ENCODE measurements at regions not wholly inside any gene's neighbourhood (a gene's known extent, or its start where the extent isn't known, plus 50 kb on each side); places are given as distances from the start of the nearest gene placed in this dataset.

- Mint-ChIP-seq H3K36me3 (no peaks in the 10 kb centered on the region), H3K27ac (no peak overlapping the region), H3K27me3 (no peaks in the 10 kb centered on the region), H3K4me1 (no peaks in the 10 kb centered on the region), H3K9me3 (no peaks in the 10 kb centered on the region), H3K4me3 (no peak overlapping the region)
- ATAC-seq (replicated peaks), result no peak
- no peak for DNase-seq
Measured at GRCh38 chr6:147811913-147812629, 303.6 kb downstream of the SAMD5 start.

DNA sequence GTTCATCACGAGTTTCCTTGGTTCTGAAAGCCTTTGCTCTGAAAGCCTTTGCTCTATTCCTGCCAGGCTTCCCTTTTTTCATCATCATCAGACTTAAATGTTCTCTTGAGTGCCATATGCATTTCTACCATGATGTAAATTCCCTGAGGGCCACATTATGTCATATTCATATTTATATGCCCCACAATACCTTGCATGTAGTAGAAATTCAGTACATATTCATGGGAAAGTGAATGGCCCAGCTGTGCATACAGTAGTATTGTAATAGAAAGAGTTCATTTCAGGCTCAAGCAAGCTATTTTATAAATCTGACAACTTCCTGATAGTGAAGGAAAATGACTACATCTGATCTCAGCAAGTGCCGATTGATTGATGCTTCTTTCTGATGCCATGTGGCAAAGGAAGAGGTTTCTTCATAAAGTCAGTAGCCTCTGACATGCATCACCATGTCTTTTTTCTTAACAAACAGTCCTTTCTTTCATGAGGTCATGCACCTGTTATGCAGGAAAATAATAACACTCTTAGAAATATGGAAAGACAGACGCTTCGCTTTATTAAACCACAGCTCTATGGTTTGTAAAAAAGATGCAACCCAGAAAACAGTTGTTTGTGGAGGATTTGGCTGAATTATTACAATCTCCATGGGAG lies 308.7 kb downstream of the SAMD5 start:
- no peak overlapping the region for H3K4me3 Mint-ChIP-seq
- H3K27me3 Mint-ChIP-seq, result no peaks in the 10 kb centered on the region
- no peak overlapping the region for H3K27ac Mint-ChIP-seq
- H3K9me3 Mint-ChIP-seq, result peaks cover 0 to 3% of the 10 kb centered on the region in 2 donors
- H3K4me1 Mint-ChIP-seq, result no peaks in the 10 kb centered on the region
- ATAC-seq (replicated peaks) (no peak), DNase-seq (no peak)
- no peaks in the 10 kb centered on the region for H3K36me3 Mint-ChIP-seq

- H3K36me3 Mint-ChIP-seq, result no peaks in the 10 kb centered on the region
- H3K27me3 Mint-ChIP-seq, result no peaks in the 10 kb centered on the region
- H3K9me3 Mint-ChIP-seq, result peaks cover 0 to 3% of the 10 kb centered on the region in 2 donors
- DNase-seq, result no peak
- no peak overlapping the region for H3K27ac Mint-ChIP-seq
- ATAC-seq (replicated peaks), result no peak
- H3K4me1 Mint-ChIP-seq, result no peaks in the 10 kb centered on the region
- no peak overlapping the region for H3K4me3 Mint-ChIP-seq
Measured at GRCh38 chr6:147820520-147820919, 312.0 kb downstream of the SAMD5 start.

DNA sequence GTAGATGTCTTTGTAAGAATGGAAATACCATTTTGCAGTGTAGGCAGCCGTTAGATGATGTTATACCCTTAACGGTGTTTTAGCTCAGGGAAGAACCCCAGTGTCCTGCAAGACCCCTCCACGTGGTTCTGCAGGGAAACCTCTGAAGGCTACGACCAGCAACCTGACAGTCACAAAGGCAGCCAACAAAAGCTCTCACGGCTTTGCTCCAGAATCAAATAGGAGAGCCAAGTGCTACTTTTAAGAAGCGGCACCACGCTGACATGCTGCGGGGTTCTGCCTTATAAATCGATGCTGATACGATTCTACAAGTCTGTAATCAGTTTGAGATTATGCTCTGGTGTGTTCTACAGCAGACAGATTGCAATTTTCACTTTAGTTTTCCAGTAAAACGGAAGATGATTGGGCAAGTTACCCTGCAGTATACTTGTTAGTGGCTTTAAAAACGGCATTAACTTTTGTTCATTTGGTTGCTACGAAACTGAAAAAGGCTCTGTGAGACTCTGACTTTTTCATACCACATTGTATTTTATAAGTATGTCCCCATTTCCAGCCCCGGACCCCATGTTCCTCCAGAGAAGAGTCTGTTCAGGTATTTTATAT lies 312.9 kb downstream of the SAMD5 start:
- Mint-ChIP-seq H3K27me3 (no peaks in the 10 kb centered on the region), H3K9me3 (peaks cover 0 to 3% of the 10 kb centered on the region in 2 donors), H3K36me3 (no peaks in the 10 kb centered on the region), H3K4me1 (no peaks in the 10 kb centered on the region), H3K27ac (no peak overlapping the region), H3K4me3 (no peak overlapping the region)
- DNase-seq (no peak), ATAC-seq (replicated peaks) (no peak)

DNA sequence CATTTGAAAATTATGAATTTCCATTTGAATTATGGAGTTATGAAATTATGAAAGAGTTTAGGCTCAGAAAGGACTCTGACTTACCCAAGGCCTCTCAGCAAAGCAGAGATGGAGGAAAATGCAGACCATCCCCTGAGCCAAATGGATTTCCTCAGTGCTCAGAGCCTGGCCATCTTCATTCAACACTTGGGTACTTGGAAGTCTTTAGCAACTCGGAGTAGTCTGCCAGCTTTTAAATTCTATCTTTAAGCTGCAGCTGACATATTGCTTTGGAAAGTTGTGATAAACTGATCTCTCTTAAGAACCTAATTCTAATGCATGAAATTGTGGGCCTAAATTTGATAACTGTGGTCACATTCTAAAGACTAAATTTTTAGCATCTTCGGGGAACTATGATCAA lies 315.4 kb downstream of the SAMD5 start:
- ATAC-seq (replicated peaks) (no peak), DNase-seq (no peak)
- Mint-ChIP-seq H3K36me3 (no peaks in the 10 kb centered on the region), H3K27ac (no peak overlapping the region), H3K4me3 (no peak overlapping the region), H3K9me3 (peaks cover 0 to 3% of the 10 kb centered on the region in 2 donors), H3K27me3 (no peaks in the 10 kb centered on the region), H3K4me1 (no peaks in the 10 kb centered on the region)

DNA sequence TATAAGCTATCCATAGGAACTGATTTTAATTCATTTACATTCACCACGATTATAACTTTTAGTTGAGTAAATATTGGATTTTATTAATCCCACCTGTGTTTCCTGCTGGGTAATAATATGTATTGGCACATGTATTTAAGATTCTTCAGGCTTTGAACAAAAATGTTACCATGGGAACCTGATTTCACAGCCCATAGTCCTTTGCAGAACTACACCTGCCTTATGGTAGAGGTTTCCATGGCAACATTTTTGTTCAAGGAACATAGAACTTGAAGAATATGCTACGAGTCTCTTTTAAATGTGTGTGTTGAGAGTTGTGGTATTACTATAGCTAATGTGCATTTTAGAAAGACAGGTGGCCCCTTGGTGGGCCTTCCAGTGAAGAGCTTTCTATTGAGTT lies 317.4 kb downstream of the SAMD5 start:
- H3K4me1 Mint-ChIP-seq, result no peaks in the 10 kb centered on the region
- no peaks in the 10 kb centered on the region for H3K36me3 Mint-ChIP-seq
- no peak for ATAC-seq (replicated peaks)
- no peaks in the 10 kb centered on the region for H3K27me3 Mint-ChIP-seq
- H3K27ac Mint-ChIP-seq, result no peak overlapping the region
- no peaks in the 10 kb centered on the region for H3K9me3 Mint-ChIP-seq
- H3K4me3 Mint-ChIP-seq, result no peak overlapping the region
- DNase-seq, result no peak

GRCh38 chr6:147826698-147827097 lies 318.2 kb downstream of the SAMD5 start:
- H3K4me3 Mint-ChIP-seq, result no peak overlapping the region
- no peaks in the 10 kb centered on the region for H3K9me3 Mint-ChIP-seq
- ATAC-seq (replicated peaks) (no peak), DNase-seq (no peak)
- no peaks in the 10 kb centered on the region for H3K4me1 Mint-ChIP-seq
- no peaks in the 10 kb centered on the region for H3K36me3 Mint-ChIP-seq
- no peaks in the 10 kb centered on the region for H3K27me3 Mint-ChIP-seq
- no peak overlapping the region for H3K27ac Mint-ChIP-seq

GRCh38 chr6:147829418-147829817 lies 320.9 kb downstream of the SAMD5 start:
- DNase-seq (no peak), ATAC-seq (replicated peaks) (no peak)
- Mint-ChIP-seq H3K27me3 (no peaks in the 10 kb centered on the region), H3K27ac (no peak overlapping the region), H3K36me3 (no peaks in the 10 kb centered on the region), H3K4me1 (no peaks in the 10 kb centered on the region), H3K4me3 (no peak overlapping the region), H3K9me3 (no peaks in the 10 kb centered on the region)

DNA sequence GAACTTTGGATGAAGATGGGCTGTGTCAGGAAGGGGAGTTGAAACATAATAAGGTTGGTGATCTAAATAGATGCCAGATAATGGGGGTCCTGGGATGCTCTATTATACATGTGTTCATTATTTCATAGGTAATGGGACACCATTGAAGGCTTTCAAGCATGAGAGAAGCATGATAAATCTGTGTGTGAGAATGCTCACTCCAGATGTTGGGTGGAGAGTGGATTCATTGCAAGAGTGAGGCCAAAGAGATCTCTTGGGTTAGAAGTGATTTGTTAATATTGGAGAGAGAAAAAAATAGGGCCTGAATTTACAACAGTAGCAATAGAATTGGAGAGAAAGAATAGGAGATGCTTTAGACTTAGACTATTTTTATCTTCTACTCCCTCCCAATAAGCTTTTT lies 321.3 kb downstream of the SAMD5 start:
- no peaks in the 10 kb centered on the region for H3K4me1 Mint-ChIP-seq

GRCh38 chr6:147831356-147831755 lies 322.9 kb downstream of the SAMD5 start:
- Mint-ChIP-seq H3K4me1 (no peaks in the 10 kb centered on the region), H3K27me3 (no peaks in the 10 kb centered on the region), H3K4me3 (no peak overlapping the region), H3K27ac (no peak overlapping the region), H3K9me3 (no peaks in the 10 kb centered on the region), H3K36me3 (no peaks in the 10 kb centered on the region)
- DNase-seq (no peak), ATAC-seq (replicated peaks) (no peak)

More for the DNA sequence above, 321.3 kb downstream of the SAMD5 start:
- DNase-seq, result no peak
- ATAC-seq (replicated peaks), result no peak
- Mint-ChIP-seq H3K4me3 (no peak overlapping the region), H3K27ac (no peak overlapping the region), H3K9me3 (no peaks in the 10 kb centered on the region), H3K36me3 (no peaks in the 10 kb centered on the region), H3K27me3 (no peaks in the 10 kb centered on the region)

DNA sequence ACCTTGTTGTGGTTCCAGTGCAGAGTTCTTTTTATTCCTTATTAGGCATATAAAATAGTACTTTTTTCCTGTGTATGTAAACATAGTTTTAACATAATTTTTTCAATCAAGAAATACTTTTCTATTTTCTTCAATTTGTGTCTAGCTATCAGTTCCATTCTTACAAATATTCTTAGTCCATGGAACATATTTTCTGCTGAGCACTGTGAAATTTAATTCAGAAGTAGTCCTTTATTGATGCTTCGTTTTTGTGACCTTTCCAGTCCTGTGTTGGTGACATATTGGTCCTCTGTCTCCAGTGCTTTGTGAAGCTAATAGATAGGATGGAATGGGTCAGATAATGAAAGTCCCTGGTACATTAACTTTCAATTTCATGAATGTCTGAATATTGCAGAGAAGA lies 325.1 kb downstream of the SAMD5 start:
- H3K27me3 Mint-ChIP-seq, result no peaks in the 10 kb centered on the region
- no peaks in the 10 kb centered on the region for H3K4me1 Mint-ChIP-seq
- no peak for DNase-seq
- no peak overlapping the region for H3K4me3 Mint-ChIP-seq
- no peaks in the 10 kb centered on the region for H3K36me3 Mint-ChIP-seq
- H3K9me3 Mint-ChIP-seq, result no peaks in the 10 kb centered on the region
- H3K27ac Mint-ChIP-seq, result no peak overlapping the region
- ATAC-seq (replicated peaks), result no peak

- Mint-ChIP-seq H3K9me3 (no peaks in the 10 kb centered on the region), H3K27me3 (no peaks in the 10 kb centered on the region), H3K4me1 (no peaks in the 10 kb centered on the region), H3K36me3 (no peaks in the 10 kb centered on the region), H3K27ac (no peak overlapping the region), H3K4me3 (no peak overlapping the region)
- ATAC-seq (replicated peaks) (no peak), DNase-seq (no peak)
Measured at GRCh38 chr6:147834084-147834776, 325.7 kb downstream of the SAMD5 start.

GRCh38 chr6:147837540-147837939 lies 329.1 kb downstream of the SAMD5 start:
- ATAC-seq (replicated peaks) (no peak), DNase-seq (no peak)
- H3K4me3 Mint-ChIP-seq, result no peak overlapping the region
- no peak overlapping the region for H3K27ac Mint-ChIP-seq
- no peaks in the 10 kb centered on the region for H3K27me3 Mint-ChIP-seq
- H3K36me3 Mint-ChIP-seq, result no peaks in the 10 kb centered on the region
- H3K4me1 Mint-ChIP-seq, result no peaks in the 10 kb centered on the region
- H3K9me3 Mint-ChIP-seq, result no peaks in the 10 kb centered on the region

GRCh38 chr6:147839708-147840610 lies 331.5 kb downstream of the SAMD5 start:
- ATAC-seq (replicated peaks), result no peak
- H3K36me3 Mint-ChIP-seq, result no peaks in the 10 kb centered on the region
- no peaks in the 10 kb centered on the region for H3K27me3 Mint-ChIP-seq
- DNase-seq, result no peak
- no peak overlapping the region for H3K4me3 Mint-ChIP-seq
- H3K27ac Mint-ChIP-seq, result no peak overlapping the region
- H3K9me3 Mint-ChIP-seq, result peaks cover 2 to 4% of the 10 kb centered on the region in 2 donors
- no peaks in the 10 kb centered on the region for H3K4me1 Mint-ChIP-seq
